NCI-H345 treated with DMSO at 0.1 percent for 48 hours (cell line): ENCODE measurements at regions not wholly inside any gene's neighbourhood (a gene's known extent, or its start where the extent isn't known, plus 50 kb on each side); places are given as distances from the start of the nearest gene placed in this dataset.

Source experiments
- DNase-seq: peaks from one replicate; lab custom pipeline; 2025; ENCODE audit not compliant: unreplicated experiment; lab: John Stamatoyannopoulos, UW

- no peak for DNase-seq
Measured at GRCh38 chr14:65928995-65929394, 516.5 kb downstream of the FUT8 start.

DNA sequence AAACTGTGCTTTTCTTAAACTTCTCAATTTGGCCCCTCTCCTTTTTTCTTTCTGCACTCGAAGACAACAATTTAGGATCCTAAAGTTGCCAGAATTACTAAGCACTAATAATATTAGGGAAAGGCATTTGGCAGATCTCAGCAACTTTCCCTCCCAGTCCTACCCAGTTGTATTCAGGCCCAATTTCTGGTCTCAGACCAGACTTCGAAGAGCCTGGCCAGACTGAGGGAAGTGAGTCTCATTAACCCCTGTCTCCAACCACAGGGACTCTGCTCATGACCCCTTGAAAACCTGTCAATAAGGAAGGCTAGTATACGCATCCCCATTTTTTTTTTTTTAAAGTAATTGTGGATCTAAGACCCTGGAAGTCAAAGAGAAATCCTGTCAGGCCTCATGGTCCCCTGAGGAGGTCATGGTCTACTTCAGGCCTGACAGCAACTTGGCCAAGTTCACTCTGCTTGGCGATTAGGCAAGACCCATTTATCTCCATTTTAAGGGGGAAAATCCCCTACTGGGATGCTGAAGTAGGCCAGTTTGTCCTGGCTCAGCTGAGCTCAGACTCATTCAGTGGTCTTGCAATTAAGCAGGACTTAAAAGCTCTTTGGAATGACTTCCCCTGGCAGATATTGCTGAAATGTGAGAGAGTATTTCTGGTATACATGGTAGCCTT lies 521.0 kb downstream of the FUT8 start:
- no peak for DNase-seq

DNA sequence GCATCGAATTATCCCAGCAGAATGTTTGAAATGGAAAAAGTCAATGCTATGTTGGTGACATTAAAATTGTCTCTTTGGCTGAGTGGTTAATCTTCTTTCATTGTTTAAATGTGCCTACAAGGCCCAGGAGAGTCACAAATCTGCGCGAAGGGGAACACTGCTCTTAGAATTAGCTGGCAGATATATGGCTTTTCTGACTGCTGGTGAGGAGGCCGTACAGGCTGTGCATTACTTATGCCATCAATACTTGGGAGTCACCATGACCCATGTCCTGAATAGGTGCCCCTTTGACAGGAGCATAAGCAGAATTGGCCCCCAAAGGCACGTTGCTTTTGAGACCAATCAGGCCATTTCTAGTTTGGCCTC lies 521.5 kb downstream of the FUT8 start:
- DNase-seq, result no peak

- DNase-seq, result no peak
Measured at GRCh38 chr14:65936342-65936975, 523.9 kb downstream of the FUT8 start.

- DNase-seq, result no peak
Measured at GRCh38 chr14:65937079-65937959, 524.8 kb downstream of the FUT8 start.

DNA sequence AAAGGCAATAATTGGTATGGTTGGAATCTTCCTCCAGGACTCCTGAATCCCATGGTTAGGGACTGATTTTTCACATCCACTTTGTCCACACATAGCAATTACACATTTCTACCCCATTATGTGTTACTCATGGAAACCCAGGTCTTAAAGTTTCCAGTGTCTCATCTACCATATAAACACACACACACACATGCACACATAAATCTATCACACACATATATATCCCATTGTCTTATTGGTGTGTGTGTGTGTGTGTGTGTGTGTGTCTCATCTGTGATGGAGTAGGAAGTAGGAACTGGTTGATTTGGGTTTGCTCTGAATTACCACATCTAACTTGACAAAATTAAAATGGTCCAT lies 525.4 kb downstream of the FUT8 start:
- no peak for DNase-seq

DNA sequence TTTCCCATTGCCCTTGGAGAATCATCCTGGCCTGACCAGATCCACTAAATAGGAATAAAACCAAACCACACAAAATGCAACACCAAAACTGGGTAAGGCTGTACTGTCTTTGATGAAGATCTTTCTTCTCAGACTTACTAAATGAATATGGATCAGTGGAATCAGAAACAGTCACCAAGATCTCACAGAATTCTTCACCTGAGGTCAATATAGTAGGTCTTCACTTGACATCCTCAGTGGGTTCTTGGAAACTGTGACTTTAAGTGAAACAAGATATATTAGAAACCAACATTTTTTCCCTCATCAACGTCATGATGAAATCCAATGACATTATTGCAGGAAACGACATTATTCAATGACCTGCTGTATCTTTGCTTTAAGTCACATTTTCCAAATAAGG lies 526.2 kb downstream of the FUT8 start:
- no peak for DNase-seq

DNA sequence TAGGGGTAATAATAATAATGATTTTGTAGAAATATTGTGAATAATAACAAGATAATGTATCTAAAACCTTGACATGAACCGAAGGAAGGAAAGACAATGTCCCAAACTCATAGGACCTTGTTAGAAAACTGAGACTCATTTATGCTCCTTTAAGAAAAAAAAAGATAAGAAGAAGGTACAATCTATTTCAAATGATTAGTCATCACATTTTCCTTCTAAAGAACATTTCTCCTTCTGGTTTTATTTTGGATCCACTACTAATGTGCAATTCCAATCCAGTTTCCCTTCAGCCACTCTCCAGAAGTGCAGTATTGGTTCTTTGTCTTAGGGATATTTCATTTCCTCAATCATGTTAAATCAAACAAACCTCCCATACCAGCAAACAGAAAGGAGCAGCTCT lies 526.7 kb downstream of the FUT8 start:
- no peak for DNase-seq

DNA sequence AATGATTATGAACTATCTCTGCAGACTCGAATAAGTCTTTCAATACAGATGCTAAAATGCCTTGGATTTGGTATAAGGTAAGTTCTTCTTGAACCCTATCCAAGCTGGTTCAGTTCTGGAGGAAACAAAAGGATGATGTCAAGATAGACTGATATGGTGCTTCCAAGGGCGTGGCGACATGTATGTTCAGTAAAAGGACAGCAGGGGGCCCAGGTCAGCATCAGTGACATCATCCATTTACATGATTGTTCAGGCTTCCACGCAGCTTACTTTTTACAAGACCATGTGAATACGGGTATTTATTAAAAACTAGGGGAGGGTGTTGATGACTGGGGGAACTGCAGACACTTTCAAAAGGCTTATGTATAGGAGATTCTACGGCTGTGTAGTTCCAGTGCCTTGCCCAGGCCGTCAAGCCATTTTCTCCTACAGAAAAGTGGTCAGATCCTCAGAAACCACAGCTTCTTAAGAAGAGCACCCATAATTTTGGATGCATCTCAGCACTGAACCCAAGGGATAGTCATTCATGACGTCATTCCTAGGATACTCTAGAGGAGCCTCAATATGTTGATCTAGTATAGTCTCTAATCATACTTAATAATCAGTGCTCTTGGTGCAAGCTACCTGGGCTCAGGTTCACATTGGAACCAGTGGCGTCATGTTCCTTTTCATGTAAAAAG lies 527.7 kb downstream of the FUT8 start:
- no peak for DNase-seq

DNA sequence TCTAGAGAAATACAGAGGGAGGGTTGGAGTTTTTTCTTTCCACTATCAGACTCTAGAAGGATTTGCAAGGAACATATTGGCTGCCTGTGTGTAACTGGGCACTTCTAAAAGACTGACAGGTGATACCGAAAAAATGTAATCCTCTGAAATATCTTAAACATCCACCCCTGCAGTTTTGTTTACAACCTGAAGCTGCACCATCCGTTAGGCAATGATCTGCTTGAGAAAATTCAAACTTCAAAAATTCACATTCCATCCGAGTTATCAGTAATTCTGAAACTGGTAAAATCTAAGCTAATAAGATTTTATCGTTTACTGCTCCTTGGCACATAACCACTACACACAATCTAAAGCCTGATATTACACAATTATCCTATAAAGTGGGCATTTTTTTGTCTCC lies 528.6 kb downstream of the FUT8 start:
- DNase-seq, result no peak

DNA sequence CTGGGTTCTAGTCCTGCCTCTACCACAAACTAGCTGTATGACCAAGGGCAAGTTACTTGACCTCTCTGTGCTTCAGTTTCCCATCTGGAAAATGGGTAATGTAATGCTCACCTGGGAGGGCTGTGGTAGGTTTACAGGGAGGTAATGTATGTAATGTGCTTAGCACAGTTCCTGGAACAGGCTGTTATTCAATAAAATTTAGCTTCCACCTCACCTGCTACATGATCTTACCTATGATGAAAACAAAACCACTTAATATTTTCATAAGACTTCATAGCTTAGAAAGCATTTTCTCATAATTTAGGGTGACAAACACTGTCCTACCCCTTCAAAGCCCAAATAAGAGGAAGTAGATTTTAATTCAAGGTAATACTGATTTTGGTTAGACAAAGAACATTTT lies 530.6 kb downstream of the FUT8 start:
- DNase-seq, result no peak

DNA sequence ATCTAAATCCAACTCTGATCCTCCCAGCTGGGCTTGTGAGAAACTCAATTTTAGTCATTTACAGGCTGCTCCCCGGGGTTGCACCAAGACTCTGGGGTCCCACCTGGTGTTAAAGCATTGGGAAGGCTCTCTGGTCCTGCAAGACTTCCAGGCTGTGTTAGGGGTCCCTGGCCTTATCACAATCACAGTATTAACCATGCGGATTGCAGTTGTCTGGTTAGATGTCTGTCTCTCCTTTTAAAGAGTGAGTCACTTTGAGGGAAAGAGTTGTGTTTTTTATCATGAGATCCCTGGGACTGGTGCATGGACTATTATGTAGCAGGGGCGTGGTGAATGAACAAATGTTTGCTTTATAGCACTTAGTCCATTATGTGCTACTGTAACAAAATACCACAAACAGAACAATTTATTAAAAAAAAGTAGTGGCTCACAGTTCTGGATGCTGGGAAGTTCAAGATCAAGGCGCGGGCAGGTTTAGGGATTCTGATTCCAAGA lies 531.4 kb downstream of the FUT8 start:
- DNase-seq, result no peak

DNA sequence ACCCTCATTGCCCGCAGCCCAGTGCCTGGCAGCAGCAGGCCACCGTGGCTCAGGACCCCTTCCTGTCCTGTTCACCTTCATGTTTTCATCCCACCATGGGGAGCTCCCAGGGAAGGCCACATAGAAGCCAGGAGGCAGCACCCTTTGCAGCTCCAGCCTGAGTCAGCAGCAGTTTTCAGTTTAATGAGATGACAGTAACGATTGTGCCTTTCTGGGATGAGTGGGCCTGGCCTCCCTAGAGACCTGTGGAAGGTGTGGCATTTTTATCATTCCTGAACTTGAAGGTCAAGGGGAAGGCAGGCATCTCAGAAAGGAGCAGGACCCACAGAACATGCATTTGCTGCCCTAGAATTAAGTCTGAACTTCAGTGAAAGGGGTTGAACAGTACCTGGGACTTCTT lies 532.8 kb downstream of the FUT8 start:
- DNase-seq, result no peak

- no peak for DNase-seq
Measured at GRCh38 chr14:65946494-65946893, 534.0 kb downstream of the FUT8 start.

DNA sequence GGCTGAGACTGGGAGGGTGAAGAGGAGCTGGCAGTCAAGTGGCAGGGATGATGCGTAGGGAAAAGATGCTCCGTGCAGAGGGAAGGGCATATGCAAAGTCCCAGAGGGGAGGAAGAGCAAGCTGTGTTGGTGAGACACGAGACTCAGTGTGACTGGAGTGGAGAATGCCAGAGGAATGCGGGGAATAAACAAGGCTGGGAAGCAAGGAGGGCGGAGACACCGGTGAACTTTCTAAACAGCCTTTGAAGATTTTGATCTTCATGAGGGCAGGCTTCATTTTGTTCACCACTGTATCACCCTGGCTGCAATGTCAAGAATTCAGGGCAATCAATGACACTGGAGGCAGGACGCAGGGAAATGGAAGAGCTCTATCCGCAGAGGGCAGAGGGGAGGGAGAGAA lies 535.8 kb downstream of the FUT8 start:
- DNase-seq, result no peak

DNA sequence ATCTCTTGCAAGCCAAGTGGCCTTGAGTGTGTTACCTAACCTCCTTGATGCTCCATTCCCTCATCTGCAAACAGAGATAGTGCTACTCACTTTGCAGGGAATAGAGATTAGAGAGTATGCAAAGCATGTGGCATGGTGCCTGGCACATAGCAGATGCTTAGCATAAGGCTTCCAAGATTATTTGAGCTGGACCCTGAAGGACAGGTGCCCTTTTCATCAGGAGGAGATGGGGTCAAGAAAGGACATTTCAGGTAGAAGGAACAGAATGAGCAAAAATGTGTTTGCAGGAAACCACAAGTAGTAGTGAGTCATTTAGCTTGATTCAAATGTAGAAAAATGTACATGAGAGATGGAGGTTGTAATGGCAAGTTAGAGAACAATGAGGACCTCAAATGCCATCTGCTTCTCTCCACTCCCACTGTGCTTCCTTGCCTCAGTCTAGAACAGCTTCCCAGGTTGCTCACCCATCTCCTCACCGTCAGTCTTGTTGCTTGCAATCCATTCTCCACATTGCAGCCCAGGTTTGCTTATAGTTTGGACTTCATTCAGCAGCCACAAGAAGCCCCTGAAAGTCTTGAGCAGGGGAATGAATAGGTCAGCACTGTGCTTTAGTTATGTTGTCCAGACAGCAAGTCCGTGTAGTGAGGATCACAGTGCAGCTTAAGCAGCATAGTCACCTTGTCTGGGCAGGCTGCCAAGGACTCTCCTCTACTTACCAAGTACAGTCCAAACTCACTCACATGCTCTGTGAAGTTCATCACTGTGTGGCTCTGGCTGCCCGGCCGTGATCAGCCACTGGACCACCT lies 536.3 kb upstream of the CCDC196 start:
- DNase-seq, result peak; percentile 29

GRCh38 chr14:65954942-65955341 lies 531.2 kb upstream of the CCDC196 start:
- DNase-seq, result no peak

GRCh38 chr14:65957631-65958205 lies 528.5 kb upstream of the CCDC196 start:
- no peak for DNase-seq

GRCh38 chr14:65958664-65959562 lies 527.3 kb upstream of the CCDC196 start:
- DNase-seq, result peak; percentile 43
